Loucy (cell line): ENCODE measurements at regions not wholly inside any gene's neighbourhood (a gene's known extent, or its start where the extent isn't known, plus 50 kb on each side); places are given as distances from the start of the nearest gene placed in this dataset.

ENCODE experiments used
- H2AFZ ChIP-seq: fragments of 200-600 bp; sonication (generic); 2 replicates; pipeline ENCODE4 v1.6.0; 2016; ENCODE audit warnings: antibody characterized with exemption, mild to moderate bottlenecking, low read length, moderate library complexity
- H3F3A ChIP-seq: fragments of 200-600 bp; 2 replicates; pipeline ENCODE4 v1.6.0; 2016; ENCODE audit warnings: antibody characterized with exemption, low read depth, mild to moderate bottlenecking
- H3K27me3 ChIP-seq: fragments of 200-600 bp; sonication (generic); 2 replicates; pipeline ENCODE4 v1.6.1; 2014; ENCODE audit warnings: low read length, mild to moderate bottlenecking; ENCODE audit not compliant: insufficient read depth, poor library complexity, severe bottlenecking
- H3K36me3 ChIP-seq: fragments of 200-600 bp; sonication (generic); 2 replicates; pipeline ENCODE4 v1.6.1; 2016; ENCODE audit warnings: low read length; ENCODE audit not compliant: insufficient read depth
- H3K4me1 ChIP-seq: fragments of 200-600 bp; sonication (generic); 2 replicates; pipeline ENCODE4 v1.5.1; 2014; ENCODE audit warnings: low read length, mild to moderate bottlenecking; ENCODE audit not compliant: insufficient read depth, poor library complexity, severe bottlenecking
- H3K4me2 ChIP-seq: fragments of 200-600 bp; sonication (generic); 2 replicates; pipeline ENCODE4 v1.6.0; 2014; ENCODE audit warnings: antibody characterized with exemption, low read length, low read depth, mild to moderate bottlenecking; ENCODE audit not compliant: poor library complexity, severe bottlenecking
- H3K4me3 ChIP-seq: fragments of 200-600 bp; sonication (generic); 2 replicates; pipeline ENCODE4 v1.5.1; 2014; ENCODE audit warnings: low read length, mild to moderate bottlenecking, mixed read lengths; ENCODE audit not compliant: poor library complexity, severe bottlenecking
- H3K79me2 ChIP-seq: fragments of 200-600 bp; sonication (generic); 2 replicates; pipeline ENCODE4 v1.6.1; 2014; ENCODE audit warnings: low read length; ENCODE audit not compliant: insufficient read depth
- H3K9ac ChIP-seq: fragments of 200-600 bp; sonication (generic); 2 replicates; pipeline ENCODE4 v1.6.0; 2014; ENCODE audit warnings: mild to moderate bottlenecking, low read depth, low read length, moderate library complexity; ENCODE audit not compliant: poor library complexity, severe bottlenecking
- H3K9me2 ChIP-seq: fragments of 200-600 bp; sonication (generic); replicated peaks from 2 replicates; pipeline ENCODE4 v1.6.1; 2016; ENCODE audit warnings: low read depth, low read length, mixed read lengths
- H3K9me3 ChIP-seq: fragments of 200-600 bp; sonication (generic); 2 replicates; pipeline ENCODE4 v1.6.1; 2014; ENCODE audit warnings: mild to moderate bottlenecking, antibody characterized with exemption, low read length, low read depth; ENCODE audit not compliant: insufficient read depth
- H4K20me1 ChIP-seq: fragments of 200-600 bp; sonication (generic); 2 replicates; pipeline ENCODE4 v1.6.0; 2014; ENCODE audit warnings: antibody characterized with exemption, low read length, mild to moderate bottlenecking; ENCODE audit not compliant: insufficient read depth, poor library complexity, severe bottlenecking
- EZH2phosphoT487 ChIP-seq: fragments of 200-600 bp; IDR thresholded peaks from 2 replicates; pipeline ENCODE4 v1.6.1; 2018; ENCODE audit warnings: antibody characterized with exemption, mild to moderate bottlenecking, moderate library complexity, borderline replicate concordance
- TF ChIP-seq, protein P1 (sequence below): fragments of 200-600 bp; sonication (generic); conservative IDR thresholded peaks from 2 replicates; pipeline ENCODE4 v1.5.1; 2014; ENCODE audit warnings: mild to moderate bottlenecking, antibody characterized with exemption, low read length

DNA sequence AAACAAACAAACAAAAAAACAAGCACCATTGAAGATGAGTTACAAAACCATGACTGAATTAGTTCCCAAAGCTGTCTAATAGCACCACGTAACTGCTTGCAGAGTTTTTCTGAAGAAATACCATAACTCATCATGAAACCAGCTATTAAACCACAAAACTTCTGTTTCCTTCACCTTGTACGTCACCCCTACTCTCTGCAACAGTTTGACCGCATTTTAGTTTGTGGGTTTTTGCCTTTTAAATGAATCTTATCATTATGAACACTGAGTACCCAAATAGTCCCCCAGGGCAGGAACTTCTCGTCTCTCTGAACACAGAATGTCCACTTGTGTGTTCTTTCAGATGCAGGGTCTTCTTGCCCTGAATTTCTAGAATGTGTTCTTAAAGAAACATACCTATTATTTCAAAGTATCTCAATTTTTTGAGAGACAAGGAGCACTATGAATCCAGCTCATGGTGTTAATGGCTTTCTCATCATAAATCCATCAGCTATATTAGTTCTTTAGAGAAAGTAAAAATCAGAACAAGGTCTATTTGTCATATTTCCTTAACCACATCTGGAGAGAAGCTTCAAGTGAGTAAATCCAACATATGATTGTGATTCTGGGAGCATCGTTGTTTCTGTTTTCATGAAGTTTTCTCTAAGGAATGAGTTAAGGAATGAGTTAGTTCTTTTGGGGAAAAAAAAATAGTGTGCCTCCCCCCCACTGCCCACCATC, 210.6 kb downstream of the AUH start:
- Histone ChIP-seq H3K4me3 (peak overlapping the region; percentile 56), H4K20me1 (no peaks in the 10 kb centered on the region), H3K4me1 (peaks cover 72% of the 10 kb centered on the region), H3K27me3 (no peaks in the 10 kb centered on the region), H3K9me3 (peaks cover 13% of the 10 kb centered on the region; the same call in 1 of the 2 replicates), H2AFZ (no peak overlapping the region), H3K9ac (peak overlapping the region; percentile 70), H3K9me2 (no peaks in the 10 kb centered on the region), H3K79me2 (no peaks in the 10 kb centered on the region), H3K36me3 (no peaks in the 10 kb centered on the region), H3K4me2 (peak overlapping the region; percentile 77), H3F3A (peaks cover 6% of the 10 kb centered on the region; the same call in 1 of the 2 replicates)
- TF ChIP-seq EZH2phosphoT487: no peak
- TF ChIP-seq, protein P1, sequence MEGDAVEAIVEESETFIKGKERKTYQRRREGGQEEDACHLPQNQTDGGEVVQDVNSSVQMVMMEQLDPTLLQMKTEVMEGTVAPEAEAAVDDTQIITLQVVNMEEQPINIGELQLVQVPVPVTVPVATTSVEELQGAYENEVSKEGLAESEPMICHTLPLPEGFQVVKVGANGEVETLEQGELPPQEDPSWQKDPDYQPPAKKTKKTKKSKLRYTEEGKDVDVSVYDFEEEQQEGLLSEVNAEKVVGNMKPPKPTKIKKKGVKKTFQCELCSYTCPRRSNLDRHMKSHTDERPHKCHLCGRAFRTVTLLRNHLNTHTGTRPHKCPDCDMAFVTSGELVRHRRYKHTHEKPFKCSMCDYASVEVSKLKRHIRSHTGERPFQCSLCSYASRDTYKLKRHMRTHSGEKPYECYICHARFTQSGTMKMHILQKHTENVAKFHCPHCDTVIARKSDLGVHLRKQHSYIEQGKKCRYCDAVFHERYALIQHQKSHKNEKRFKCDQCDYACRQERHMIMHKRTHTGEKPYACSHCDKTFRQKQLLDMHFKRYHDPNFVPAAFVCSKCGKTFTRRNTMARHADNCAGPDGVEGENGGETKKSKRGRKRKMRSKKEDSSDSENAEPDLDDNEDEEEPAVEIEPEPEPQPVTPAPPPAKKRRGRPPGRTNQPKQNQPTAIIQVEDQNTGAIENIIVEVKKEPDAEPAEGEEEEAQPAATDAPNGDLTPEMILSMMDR: no peak

DNA sequence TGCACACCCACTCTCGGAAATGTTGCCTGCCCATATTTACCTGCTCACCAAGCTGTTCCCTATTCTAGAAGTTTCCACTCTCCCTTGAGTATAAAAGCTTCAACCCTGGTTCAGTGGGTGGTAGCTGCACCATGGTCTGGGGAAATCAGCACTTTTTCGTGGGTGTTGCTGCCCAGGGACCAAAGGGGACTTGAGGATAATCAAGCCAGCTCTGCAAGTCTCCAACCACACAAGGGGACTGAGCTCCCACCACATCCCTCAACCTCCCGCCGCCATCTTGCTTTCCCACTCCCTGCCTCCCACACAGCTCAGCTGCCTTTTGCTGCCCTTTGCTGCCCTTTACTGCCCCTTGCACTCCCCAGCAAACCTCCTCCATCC, 210.0 kb downstream of the AUH start:
- Histone ChIP-seq H3K4me2 (peak overlapping the region; percentile 77), H3K9me3 (peaks cover 13% of the 10 kb centered on the region; the same call in 1 of the 2 replicates), H3K36me3 (no peaks in the 10 kb centered on the region), H3F3A (peaks cover 6% of the 10 kb centered on the region; the same call in 1 of the 2 replicates), H3K9me2 (no peaks in the 10 kb centered on the region), H3K4me3 (peak overlapping the region; percentile 54), H3K4me1 (peaks cover 72% of the 10 kb centered on the region), H4K20me1 (no peaks in the 10 kb centered on the region), H2AFZ (no peak overlapping the region), H3K79me2 (no peaks in the 10 kb centered on the region), H3K9ac (peak overlapping the region; percentile 70), H3K27me3 (no peaks in the 10 kb centered on the region)
- TF ChIP-seq, protein P1: no peak
- no peak for TF ChIP-seq EZH2phosphoT487

DNA sequence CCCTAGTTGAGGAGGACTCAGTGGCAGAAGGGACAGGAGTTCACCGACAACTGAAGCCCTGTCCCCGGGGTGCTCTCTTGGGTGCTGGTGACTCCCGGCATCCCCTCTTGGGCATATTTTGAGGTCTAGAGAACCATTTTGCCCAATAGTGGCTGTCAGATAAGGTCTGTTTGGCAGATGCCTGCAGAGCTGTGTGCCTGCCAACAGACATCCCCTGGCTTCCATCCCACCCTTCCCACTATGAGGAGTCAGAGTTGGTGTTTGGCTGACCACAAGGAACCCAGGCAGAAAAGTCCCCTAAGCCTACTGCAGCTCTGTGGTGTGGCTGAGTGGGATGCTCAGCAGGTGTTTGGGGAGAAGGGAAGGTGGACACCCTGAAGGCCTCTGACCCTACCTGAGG, 207.0 kb downstream of the AUH start:
- H3K9me2 ChIP-seq: no peaks in the 10 kb centered on the region
- H4K20me1 ChIP-seq: no peaks in the 10 kb centered on the region
- H3K36me3 ChIP-seq: no peaks in the 10 kb centered on the region
- peaks cover 9% of the 10 kb centered on the region; the same call in 1 of the 2 replicates for H3K9me3 ChIP-seq
- H3K4me3 ChIP-seq: no peak overlapping the region
- H3K79me2 ChIP-seq: no peaks in the 10 kb centered on the region
- TF ChIP-seq EZH2phosphoT487: no peak
- TF ChIP-seq, protein P1: no peak
- H3K9ac ChIP-seq: no peak overlapping the region
- H3F3A ChIP-seq: peaks cover 6% of the 10 kb centered on the region; the same call in 1 of the 2 replicates
- peaks cover 72% of the 10 kb centered on the region for H3K4me1 ChIP-seq
- H3K4me2 ChIP-seq: no peak overlapping the region
- H2AFZ ChIP-seq: no peak overlapping the region
- H3K27me3 ChIP-seq: no peaks in the 10 kb centered on the region
